Fibroblast of villous mesenchyme (primary cell): ENCODE measurements at regions not wholly inside any gene's neighbourhood (a gene's known extent, or its start where the extent isn't known, plus 50 kb on each side); places are given as distances from the start of the nearest gene placed in this dataset.
"Not testable (repeated sequence)": the region's sequence is repeated elsewhere in the genome, so short reads cannot be mapped to it uniquely, and the experiment has no call there.

Experiments
- DNase-seq: peaks from one replicate; pipeline ENCODE4 v3.0.0-alpha.2; 2010; ENCODE audit warnings: low read depth
- H3K4me3 ChIP-seq: 2 replicates; pipeline ENCODE4 v1.5.1; 2011; ENCODE audit warnings: low read depth, mild to moderate bottlenecking, low read length
- CTCF ChIP-seq: IDR thresholded peaks from 2 replicates; pipeline ENCODE4 v1.5.1; 2012; ENCODE audit warnings: low read depth, mild to moderate bottlenecking, low read length; ENCODE audit not compliant: insufficient read depth

GRCh38 chr16:17963185-17963836 is 373.2 kb downstream of the NPIPA8 start:
- DNase-seq: no peak
- H3K4me3 ChIP-seq: no peak overlapping the region
- TF ChIP-seq CTCF: no peak

- TF ChIP-seq CTCF: no peak
- no peak for DNase-seq
- H3K4me3 ChIP-seq: no peak overlapping the region
Observed at GRCh38 chr16:17962726-17963125, 373.8 kb downstream of the NPIPA8 start.

- DNase-seq, H3K4me3 ChIP-seq: not testable (repeated sequence)
Observed at GRCh38 chr16:17961822-17962221, 374.7 kb downstream of the NPIPA8 start.

- no peak for DNase-seq
- no peak overlapping the region for H3K4me3 ChIP-seq
- TF ChIP-seq CTCF: no peak
Observed at GRCh38 chr16:17951378-17951777, 385.2 kb downstream of the NPIPA8 start.

- H3K4me3 ChIP-seq: no peak overlapping the region
- DNase-seq: no peak
Observed at GRCh38 chr16:17949982-17950250, 386.6 kb downstream of the NPIPA8 start.

GRCh38 chr16:17949141-17949981 is 387.2 kb downstream of the NPIPA8 start:
- no peak for TF ChIP-seq CTCF
- DNase-seq: no peak
- no peak overlapping the region for H3K4me3 ChIP-seq

More at GRCh38 chr16:17949982-17950250, 386.6 kb downstream of the NPIPA8 start:
- no peak for TF ChIP-seq CTCF

- no peak for DNase-seq
- TF ChIP-seq CTCF: no peak
- no peak overlapping the region for H3K4me3 ChIP-seq
Observed at GRCh38 chr16:17947637-17948036, 388.9 kb downstream of the NPIPA8 start.
